ENCODE measurements at regions not wholly inside any gene's neighbourhood (a gene's known extent, or its start where the extent isn't known, plus 50 kb on each side); places are given as distances from the start of the nearest gene placed in this dataset.
"Not testable (repeated sequence)": the region's sequence is repeated elsewhere in the genome, so short reads cannot be mapped to it uniquely, and the experiment has no call there.

DNA sequence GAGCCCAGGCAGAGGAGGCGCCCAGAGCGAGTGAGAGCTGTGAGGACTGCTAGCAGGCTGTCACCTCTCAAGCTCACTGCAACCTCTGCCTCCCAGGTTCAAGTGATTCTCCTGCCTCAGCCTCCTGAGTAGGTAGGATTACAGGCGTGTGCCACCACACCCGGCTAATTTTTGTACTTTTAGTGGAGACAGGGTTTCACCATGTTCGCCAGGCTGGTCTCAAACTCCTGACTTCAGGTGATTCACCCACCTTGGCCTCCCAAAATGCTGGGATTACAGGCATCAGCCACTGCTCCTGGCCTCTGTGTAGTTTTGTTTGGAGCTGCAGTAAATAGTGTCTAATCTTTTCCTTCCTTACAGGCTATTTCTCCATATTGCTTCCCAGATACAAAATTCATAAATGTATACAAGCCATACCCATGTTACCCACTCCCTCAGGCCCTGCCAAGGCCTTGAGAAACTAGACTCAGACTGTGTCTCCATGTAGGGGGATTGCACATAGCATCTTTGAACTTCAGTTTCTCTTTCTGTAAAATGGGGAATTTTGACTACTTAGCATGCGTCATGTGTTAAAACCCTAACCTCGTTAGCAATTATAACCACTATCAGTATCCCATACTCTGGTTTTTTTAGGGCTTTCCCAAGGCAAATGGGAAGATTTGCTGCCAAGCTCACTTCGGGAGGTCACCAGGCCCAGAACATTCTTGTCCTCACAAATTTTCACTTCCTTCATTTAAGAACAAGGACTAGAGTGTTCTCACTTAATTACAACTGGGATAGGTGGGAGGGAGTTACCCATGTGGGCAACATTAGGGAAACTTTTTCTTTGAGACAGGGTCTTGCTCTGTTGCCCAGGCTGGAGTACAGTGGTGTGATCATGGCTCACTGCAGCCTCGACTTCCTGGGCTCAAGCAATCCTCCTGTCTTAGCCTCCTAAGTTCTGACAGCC, 67.3 kb upstream of the DDR1 start:
- TF ChIP-seq, protein P1, sequence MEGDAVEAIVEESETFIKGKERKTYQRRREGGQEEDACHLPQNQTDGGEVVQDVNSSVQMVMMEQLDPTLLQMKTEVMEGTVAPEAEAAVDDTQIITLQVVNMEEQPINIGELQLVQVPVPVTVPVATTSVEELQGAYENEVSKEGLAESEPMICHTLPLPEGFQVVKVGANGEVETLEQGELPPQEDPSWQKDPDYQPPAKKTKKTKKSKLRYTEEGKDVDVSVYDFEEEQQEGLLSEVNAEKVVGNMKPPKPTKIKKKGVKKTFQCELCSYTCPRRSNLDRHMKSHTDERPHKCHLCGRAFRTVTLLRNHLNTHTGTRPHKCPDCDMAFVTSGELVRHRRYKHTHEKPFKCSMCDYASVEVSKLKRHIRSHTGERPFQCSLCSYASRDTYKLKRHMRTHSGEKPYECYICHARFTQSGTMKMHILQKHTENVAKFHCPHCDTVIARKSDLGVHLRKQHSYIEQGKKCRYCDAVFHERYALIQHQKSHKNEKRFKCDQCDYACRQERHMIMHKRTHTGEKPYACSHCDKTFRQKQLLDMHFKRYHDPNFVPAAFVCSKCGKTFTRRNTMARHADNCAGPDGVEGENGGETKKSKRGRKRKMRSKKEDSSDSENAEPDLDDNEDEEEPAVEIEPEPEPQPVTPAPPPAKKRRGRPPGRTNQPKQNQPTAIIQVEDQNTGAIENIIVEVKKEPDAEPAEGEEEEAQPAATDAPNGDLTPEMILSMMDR (conservative IDR thresholded peaks at IDR 0.05; ENCODE audit: low read depth, low read length), result no peak
- no peak for DNase-seq (ENCODE audit: low read depth)
- H3K4me3 ChIP-seq (ENCODE audit: low read depth, low read length), result no peak overlapping the region

DNA sequence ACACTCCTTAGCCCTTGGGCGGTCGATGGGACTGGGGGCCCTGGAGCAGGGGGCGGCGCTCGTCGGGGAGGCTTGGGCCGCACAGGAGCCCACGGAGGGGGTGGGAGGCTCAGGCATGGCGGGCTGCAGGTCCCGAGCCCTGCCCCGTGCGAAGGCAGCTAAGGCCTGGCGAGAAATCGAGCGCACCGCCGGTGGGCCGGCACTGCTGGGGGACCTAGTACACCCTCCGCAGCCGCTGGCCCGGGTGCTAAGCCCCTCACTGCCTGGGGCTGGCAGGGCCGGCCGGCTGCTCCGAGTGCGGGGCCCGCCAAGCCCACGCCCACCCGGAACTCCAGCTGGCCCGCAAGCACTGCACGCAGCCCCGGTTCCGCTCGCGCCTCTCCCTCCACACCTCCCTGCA, 68.0 kb upstream of the DDR1 start:
- not testable (repeated sequence) for DNase-seq (ENCODE audit: low read depth); H3K4me3 ChIP-seq (ENCODE audit: low read depth, low read length)

DNA sequence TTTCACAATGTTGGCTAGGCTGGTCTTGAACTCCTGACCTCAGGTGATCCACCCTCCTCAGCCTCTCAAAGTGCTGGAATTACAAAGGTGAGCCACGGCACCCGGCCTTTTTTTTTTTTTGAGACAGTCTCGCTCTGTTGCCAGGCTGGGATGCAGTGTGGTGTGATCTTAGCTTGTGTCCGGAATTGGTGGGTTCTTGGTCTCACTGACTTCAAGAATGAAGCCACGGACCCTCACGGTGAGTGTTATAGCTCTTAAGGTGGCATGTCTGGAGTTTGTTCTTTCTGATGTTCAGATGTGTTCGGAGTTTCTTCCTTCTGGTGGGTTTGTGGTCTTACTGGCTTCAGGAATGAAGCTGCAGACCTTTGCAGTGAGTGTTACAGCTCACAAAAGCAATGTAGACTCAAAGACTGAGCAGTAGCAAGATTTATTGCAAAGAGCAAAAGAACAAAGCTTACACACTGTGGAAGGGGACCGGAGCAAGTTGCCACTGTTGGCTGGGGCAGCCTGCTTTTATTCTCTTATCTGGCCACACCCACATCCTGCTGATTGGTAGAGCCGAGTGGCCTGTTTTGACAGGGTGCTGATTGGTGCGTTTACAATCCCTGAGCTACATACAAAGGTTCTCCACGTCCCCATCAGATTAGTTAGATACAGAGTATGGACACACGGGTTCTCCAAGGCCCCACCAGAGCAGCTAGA, 69.1 kb upstream of the DDR1 start:
- DNase-seq (ENCODE audit: low read depth); H3K4me3 ChIP-seq (ENCODE audit: low read depth, low read length): not testable (repeated sequence)

DNA sequence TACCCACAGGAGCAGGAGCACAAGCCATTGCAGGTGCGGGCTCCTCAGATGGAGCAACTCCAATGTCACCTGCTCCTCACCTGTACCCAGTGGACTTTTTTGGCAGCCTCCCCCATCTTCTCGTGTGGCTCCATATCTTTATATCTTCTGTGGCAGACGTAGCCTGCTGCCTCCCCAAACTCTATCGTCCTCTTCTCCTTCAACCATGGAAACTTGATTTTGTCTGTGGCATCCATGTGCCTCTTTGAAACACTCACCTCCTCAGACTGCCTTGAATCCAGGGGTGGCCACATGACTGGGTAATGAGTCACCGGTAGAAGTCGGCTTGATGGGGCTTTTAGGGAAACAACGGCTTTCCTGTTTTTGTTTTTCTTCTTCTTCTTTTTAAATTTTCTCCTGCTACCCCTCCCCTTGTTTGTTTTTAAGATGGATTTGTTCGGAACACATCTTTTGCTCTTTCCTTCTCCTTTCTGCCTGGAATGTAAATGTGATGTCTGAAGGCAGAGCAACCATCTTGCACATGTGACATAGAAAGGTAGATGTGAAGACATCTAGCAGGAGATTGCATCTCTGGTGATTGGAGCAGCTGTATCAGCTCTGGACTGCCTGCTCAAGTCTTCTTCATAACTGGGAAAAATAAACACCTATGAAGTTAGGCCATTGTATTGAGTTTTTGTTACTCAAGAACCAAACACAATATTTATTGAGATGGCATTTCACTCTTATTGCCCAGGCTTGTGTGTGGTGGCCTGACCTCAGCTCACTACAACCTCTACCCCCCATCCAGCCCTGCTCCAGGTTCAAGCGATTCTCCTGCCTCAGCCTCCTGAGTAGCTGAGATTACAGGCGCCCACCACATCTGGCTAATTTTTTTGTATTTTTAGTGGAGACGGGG, 69.9 kb upstream of the DDR1 start:
- H3K4me3 ChIP-seq (ENCODE audit: low read depth, low read length), result no peak overlapping the region
- DNase-seq (ENCODE audit: low read depth), result no peak
- TF ChIP-seq, protein P1 (conservative IDR thresholded peaks at IDR 0.05; ENCODE audit: low read depth, low read length), result no peak

DNA sequence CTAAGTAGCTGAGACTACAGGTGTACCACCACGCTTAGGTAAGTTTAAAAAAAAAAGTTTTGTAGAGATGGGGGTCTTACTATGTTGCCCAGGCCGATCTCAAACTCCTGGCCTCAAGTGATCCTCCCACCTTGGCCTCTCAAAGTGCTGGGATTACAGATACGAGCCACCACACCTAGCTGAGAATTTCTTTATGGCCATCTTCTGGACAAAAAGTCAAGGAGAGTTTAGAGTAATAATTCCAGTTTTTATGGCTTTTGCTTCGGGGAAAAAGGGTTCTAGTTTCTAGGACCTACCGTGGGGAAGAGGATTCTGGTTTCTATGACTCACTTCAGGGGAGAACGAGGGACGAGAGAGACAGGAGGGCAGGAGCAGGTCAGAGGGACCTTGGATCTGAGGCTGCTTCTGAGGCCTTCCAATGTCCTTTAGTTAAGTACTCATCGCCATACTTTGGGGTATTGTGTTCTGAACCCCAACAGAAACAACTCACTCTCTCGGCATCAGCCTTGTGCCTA, 69.3 kb upstream of the IER3 start:
- no peak overlapping the region for H3K4me3 ChIP-seq (ENCODE audit: low read depth, low read length)
- DNase-seq (ENCODE audit: low read depth), result no peak
- TF ChIP-seq, protein P1 (conservative IDR thresholded peaks at IDR 0.05; ENCODE audit: low read depth, low read length), result no peak

DNA sequence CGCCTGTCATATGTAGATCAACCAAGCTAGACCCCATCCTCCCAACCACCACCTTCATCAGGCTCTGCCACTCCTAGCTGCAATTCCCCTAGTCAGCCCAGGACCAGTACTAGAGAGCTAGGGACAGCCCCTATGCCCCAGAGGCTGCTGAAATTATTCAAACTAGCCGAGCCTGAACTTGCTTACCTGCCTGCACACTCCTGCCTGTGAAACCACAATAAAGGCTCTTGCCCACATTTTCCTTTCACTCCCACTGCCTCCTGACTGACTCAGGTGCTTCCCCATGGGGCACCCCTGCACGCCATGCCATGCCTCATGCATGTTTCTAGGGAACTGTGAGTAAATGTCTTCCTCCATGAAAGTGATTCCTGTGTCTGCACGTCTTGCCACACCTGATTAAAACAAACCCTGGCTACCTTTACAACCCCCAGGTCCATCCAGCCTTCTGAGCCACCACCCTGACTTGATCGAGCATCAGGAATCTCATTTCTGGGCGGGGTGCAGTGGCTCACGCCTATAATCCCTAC, 66.5 kb upstream of the IER3 start:
- no peak for DNase-seq (ENCODE audit: low read depth)
- no peak overlapping the region for H3K4me3 ChIP-seq (ENCODE audit: low read depth, low read length)
- TF ChIP-seq, protein P1 (conservative IDR thresholded peaks at IDR 0.05; ENCODE audit: low read depth, low read length), result no peak

DNA sequence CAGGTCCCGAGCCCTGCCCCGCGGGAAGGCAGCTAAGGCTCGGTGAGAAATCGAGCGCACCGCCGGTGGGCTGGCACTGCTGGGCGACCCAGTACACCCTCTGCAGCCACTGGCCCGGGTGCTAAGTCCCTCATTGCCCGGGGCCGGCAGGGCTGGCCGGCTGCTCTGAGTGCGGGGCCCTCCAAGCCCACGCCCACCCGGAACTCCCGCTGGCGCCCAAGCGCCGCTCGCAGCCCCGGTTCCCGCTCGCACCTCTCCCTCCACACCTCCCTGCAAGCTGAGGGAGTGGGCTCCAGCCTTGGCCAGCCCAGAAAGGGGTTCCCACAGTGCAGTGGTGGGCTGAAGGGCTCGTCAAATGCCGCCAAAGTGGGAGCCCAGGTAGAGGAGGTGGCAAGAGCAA, 63.2 kb upstream of the IER3 start:
- not testable (repeated sequence) for DNase-seq (ENCODE audit: low read depth); H3K4me3 ChIP-seq (ENCODE audit: low read depth, low read length)
